Activated CD4-positive, CD25-positive, alpha-beta regulatory T cell treated with anti-CD3 and anti-CD28 coated beads, Interleukin-2, amount 50 U/mL, for 24 hours (primary cell): ENCODE measurements at regions not wholly inside any gene's neighbourhood (a gene's known extent, or its start where the extent isn't known, plus 50 kb on each side); places are given as distances from the start of the nearest gene placed in this dataset.

ENCODE experiments used
- ATAC-seq, 2 donors: fragments of 150-1000 bp; cut with Tn5 transposase; one replicate each; pipeline ENCODE4 v1.10.0; 2021; ENCODE audit warnings: mild to moderate bottlenecking in 1 of 2, moderate library complexity in 1 of 2

DNA sequence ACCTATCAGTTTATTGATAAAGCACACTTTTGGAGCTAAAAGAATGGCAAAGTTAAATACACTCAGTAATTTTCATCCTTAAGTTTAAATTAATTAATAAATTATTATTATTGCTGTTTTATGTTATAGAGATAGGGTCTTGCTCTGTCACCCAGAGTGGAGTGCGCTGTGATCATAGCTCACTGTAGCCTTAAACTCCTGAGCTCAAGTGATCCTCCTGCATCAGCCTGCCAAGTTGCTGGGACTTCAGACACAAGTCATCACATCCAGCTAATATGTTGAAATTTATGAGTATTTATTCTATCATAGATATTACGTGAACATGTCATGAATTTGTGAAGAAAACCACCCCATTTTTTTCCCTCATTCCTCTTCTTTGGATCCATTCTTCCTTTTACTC, 64.2 kb downstream of the GJA1 start:
- no peak for ATAC-seq

DNA sequence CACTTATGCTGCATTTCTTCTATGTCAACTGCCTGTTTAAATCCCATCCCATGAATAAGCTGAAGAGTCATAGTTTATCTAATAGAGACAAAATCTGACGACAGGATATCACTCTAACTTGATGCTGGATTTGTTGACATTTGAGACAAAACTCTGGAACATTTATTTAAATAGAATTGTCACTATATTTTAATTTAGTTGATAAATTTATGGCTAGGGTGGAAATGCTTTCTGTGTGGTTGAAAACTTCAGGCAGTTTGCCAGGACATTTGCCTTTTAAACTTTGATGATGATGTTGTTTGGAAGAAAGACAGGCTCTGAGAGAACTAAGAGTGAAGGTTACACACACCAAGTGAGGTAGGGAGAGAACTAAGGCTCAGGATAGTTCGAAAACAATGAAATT, 68.1 kb downstream of the GJA1 start:
- ATAC-seq, result no peak

GRCh38 chr6:121504227-121504626, 68.8 kb downstream of the GJA1 start:
- ATAC-seq, result no peak

DNA sequence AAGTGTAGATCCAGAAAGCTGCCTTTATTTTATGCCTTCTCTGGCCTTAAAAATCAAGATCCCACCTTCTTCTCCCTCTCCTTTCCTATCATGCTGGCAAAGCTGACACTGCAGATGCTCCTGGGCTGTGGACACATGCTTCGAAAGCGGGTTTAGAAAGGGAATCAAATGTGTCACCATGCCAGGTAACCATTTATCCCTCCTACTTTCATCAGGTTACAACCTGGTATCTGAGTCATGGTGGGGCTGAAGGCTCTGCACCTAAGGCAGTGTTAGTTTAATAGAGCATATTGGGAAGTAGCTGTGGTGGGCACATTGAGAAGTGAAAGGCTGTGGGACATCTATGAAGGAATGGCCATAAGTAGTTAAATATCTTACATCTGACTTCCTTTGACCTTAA, 69.8 kb downstream of the GJA1 start:
- ATAC-seq, result no peak

GRCh38 chr6:121506761-121507754, 71.6 kb downstream of the GJA1 start:
- no peak for ATAC-seq

GRCh38 chr6:121510568-121511177, 75.2 kb downstream of the GJA1 start:
- no peak for ATAC-seq

GRCh38 chr6:121515630-121516265, 80.3 kb downstream of the GJA1 start:
- no peak for ATAC-seq

GRCh38 chr6:121516331-121516730, 80.9 kb downstream of the GJA1 start:
- no peak for ATAC-seq

DNA sequence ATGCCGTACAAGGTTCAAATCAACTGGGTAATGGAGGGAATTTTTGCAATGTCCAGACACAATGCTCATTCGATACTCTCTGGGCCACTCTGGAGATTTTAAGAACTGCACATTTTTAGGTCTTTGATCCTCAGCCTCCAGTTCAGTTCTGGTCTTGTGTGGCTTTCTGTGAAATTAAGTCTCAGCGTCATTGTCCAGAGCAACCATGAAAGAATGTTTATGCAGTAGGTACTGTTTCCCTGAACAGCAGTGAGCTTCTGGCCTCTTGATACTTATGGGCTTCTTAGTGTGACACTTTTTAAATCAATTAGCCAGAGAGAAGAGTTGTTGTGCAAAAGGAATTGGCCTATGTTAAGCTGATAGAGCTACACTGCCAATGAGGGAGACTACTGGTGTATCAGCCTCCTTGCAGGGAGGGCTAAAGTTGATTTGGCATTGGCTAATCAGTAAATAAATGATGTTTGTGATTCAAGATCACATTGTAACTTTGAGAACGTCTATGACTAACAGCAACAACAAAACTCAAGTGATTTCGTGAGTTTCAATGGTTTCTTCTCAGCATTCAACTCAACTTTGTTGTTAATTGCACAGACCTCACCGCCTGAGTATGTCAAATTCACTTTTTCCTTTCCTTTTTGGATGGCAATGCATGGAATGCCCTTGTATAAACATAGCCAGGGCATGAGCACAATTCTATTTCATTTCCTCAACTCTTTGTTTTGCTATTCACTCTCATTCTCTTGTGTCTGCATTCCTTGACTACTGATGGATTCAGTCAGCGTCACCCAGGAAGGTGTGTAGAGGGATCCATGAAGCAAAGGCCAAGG, 85.1 kb downstream of the GJA1 start:
- no peak for ATAC-seq

- ATAC-seq, result no peak
Observed at GRCh38 chr6:121521164-121521555, 85.7 kb downstream of the GJA1 start.

GRCh38 chr6:121522265-121522664, 86.8 kb downstream of the GJA1 start:
- ATAC-seq, result no peak

- no peak for ATAC-seq
Observed at GRCh38 chr6:121522771-121523386, 87.4 kb downstream of the GJA1 start.

- ATAC-seq, result no peak
Observed at GRCh38 chr6:121523628-121524027, 88.2 kb downstream of the GJA1 start.

DNA sequence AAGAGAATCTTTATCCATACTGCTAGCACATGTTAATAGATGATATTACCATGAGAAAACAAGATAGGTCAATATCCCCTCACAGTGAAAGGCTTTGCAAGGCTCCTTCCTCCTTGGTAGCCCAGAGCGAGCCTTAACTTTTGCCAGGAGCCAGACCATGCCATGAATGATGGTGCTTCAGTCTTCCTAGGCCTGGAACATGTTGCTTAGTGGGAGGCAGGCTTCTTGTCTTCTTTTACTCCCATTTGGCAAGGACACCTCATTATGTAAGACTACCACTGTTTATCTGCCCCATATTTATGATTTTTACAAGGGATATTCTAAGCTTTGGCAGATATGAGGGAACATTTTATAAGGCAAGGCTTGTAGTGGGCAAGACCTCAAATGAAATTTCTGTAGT, 90.8 kb downstream of the GJA1 start:
- no peak for ATAC-seq

DNA sequence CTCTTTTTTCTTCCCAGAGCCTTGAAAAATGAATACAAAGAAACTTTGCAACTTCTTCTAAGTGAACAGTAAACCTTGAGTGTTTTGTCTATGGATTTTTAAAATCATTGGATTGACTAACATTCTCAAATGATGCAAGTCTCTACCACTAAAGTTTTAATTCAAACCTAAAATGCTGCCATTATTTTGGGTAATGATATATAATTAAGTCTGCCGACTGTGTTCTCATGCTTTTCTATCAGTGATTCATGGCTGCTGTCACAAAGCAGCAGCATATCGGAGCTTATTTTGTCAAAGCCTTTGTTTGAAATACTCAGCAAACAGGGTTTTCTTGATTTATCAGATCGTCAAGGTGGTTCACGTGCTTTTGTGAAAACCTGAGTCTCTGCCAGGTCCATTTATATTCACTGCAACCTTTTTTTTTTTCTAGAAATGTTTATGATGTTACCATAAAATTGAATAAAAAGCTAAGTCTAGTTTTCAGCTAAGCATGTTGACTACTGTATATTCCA, 96.3 kb downstream of the GJA1 start:
- no peak for ATAC-seq

DNA sequence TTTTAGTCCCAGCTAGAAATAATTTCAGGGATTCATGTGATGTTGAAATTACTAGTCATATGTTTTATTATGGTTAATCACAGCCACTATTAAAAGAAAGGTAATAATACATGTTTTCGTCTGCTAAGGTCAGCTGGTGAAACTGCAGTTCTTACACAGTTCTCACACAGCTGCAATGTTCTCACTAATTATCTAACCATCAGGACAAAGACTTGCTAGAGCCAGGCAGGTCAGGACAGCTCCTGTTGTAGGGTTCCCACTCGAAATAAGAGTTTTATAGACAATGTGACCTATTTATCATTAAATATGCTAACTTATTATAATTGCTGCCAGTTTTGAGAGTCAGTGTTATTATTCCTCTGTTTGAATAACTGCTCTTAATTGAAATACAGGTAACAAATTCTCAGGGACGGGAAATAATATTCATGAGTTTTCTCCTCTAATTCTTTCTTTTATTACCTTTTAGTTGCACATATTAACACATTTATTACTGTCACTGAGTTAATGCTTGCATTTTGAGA, 97.9 kb downstream of the GJA1 start:
- ATAC-seq, result no peak

DNA sequence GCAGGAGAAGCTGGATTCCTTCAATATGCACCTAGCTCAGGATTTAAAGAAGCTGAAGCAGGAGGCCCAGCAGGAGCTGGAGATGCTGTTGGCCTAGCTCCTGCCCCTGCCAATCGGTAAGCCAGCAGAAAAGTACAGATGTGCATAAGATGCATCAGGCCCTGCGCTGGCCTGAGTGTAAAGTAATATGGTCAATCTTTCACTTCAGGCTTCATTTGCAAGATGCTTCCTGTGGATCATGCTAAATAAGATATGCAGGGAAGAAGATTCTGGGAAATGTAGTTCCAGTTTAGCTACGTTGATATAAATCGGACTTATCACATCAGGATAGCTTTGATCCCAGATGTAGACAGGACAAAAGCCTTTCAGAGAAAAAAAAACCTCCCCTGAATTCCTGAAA, 100.3 kb downstream of the GJA1 start:
- ATAC-seq, result no peak

DNA sequence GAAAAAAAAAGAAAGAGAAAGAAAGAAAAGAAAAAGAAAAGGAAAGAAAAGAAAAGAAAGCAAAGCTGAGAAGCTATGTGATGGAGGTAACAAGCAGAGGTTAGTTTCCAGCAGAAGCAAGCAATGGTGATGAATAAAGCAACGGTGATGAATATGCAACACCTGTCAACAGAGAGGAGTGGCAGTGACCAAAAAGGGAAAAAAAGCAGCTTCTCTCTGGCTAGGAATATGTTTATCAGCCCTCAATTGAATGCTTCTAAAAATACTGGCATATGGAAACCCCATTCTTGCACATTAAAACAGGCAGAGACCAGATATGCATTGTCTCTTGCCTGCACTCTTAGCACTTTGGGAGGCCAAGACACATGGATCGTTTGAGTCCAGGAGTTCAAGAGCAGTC, 100.9 kb downstream of the GJA1 start:
- no peak for ATAC-seq

DNA sequence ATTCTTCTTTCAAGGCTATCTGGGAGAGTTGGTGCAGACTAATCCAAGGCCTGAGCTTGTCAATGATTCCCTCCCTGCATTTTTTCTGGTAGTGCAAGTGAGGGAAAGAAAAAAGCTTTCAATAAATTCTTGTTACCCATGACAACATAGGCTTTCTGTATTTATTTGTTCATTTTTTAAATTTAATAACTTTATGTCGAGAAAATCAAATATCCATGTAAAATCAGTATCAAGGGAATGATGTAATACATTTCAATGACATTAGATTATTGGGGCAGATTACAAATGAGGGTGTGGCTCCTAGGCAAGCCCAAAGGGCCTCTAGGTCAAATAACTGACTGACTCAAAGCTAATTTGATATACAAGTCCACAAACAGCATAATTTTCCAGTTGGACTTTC, 104.0 kb downstream of the GJA1 start:
- no peak for ATAC-seq

DNA sequence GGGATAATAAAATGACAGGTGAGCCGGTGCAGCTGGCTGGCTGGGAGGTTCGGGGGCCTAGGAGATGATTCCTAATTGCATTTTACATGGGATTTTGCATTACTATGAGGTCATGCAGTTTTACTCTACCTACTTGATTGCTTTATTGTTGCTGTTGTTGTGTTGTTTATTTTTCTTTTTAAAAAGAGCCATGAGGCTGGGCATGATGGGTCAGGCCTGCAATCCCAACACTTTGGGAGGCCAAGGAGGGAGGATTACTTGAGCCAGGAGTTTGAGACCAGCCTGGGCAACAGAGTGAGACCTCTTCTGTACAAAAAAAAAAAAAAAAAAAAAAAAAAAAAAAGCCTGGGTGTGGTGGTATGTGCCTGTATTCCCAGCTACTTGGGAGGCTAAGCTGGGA, 104.8 kb downstream of the GJA1 start:
- no peak for ATAC-seq

GRCh38 chr6:121544691-121545090, 109.2 kb downstream of the GJA1 start:
- no peak for ATAC-seq

GRCh38 chr6:121548131-121548530, 112.7 kb downstream of the GJA1 start:
- no peak for ATAC-seq
